HG02973 (cell line): ENCODE measurements at regions not wholly inside any gene's neighbourhood (a gene's known extent, or its start where the extent isn't known, plus 50 kb on each side); places are given as distances from the start of the nearest gene placed in this dataset.

Experiments
- ATAC-seq: cut with Tn5 transposase; IDR thresholded peaks from one replicate; pipeline ENCODE4 v1.9.1; 2021; ENCODE audit warnings: moderate library complexity; ENCODE audit not compliant: unreplicated experiment

- no peak for ATAC-seq
These were observed 50.0 kb upstream of the ADA2 start for GRCh38 chr22:17269224-17269606.
